HG03108 (cell line): ENCODE measurements at regions not wholly inside any gene's neighbourhood (a gene's known extent, or its start where the extent isn't known, plus 50 kb on each side); places are given as distances from the start of the nearest gene placed in this dataset.
"Not testable (repeated sequence)": the region's sequence is repeated elsewhere in the genome, so short reads cannot be mapped to it uniquely, and the experiment has no call there.

Experiments
- ATAC-seq: cut with Tn5 transposase; IDR thresholded peaks from one replicate; pipeline ENCODE4 v1.9.1; 2021; ENCODE audit warnings: moderate library complexity; ENCODE audit not compliant: unreplicated experiment

GRCh38 chr3:56927855-56928254 lies 126.1 kb upstream of the ARHGEF3 start:
- no peak for ATAC-seq

- no peak for ATAC-seq
Observed at GRCh38 chr3:56926947-56927282, 125.2 kb upstream of the ARHGEF3 start.

GRCh38 chr3:56926243-56926946 lies 124.6 kb upstream of the ARHGEF3 start:
- no peak for ATAC-seq

- ATAC-seq, result not testable (repeated sequence)
Observed at GRCh38 chr3:56924700-56925099, 123.0 kb upstream of the ARHGEF3 start.

GRCh38 chr3:56923526-56924224 lies 121.9 kb upstream of the ARHGEF3 start:
- ATAC-seq, result no peak

GRCh38 chr3:56921573-56922453 lies 120.1 kb upstream of the ARHGEF3 start:
- no peak for ATAC-seq

GRCh38 chr3:56919797-56920195 lies 118.0 kb upstream of the ARHGEF3 start:
- ATAC-seq, result no peak

GRCh38 chr3:56919137-56919796 lies 117.5 kb upstream of the ARHGEF3 start:
- no peak for ATAC-seq

GRCh38 chr3:56918111-56918568 lies 116.4 kb upstream of the ARHGEF3 start:
- no peak for ATAC-seq

- ATAC-seq, result peak; percentile 64
Observed at GRCh38 chr3:56917361-56918110, 115.8 kb upstream of the ARHGEF3 start.

GRCh38 chr3:56916716-56917360 lies 115.1 kb upstream of the ARHGEF3 start:
- no peak for ATAC-seq

- peak; percentile 32 for ATAC-seq
Observed at GRCh38 chr3:56915966-56916586, 114.3 kb upstream of the ARHGEF3 start.

GRCh38 chr3:56914646-56915045 lies 112.9 kb upstream of the ARHGEF3 start:
- no peak for ATAC-seq

- ATAC-seq, result no peak
Observed at GRCh38 chr3:56911363-56911762, 109.6 kb upstream of the ARHGEF3 start.

GRCh38 chr3:56909349-56909748 lies 107.6 kb upstream of the ARHGEF3 start:
- ATAC-seq, result no peak

- ATAC-seq, result no peak
Observed at GRCh38 chr3:56908004-56908403, 106.3 kb upstream of the ARHGEF3 start.

- ATAC-seq, result no peak
Observed at GRCh38 chr3:56904552-56905215, 102.9 kb upstream of the ARHGEF3 start.

GRCh38 chr3:56903231-56903782 lies 101.6 kb upstream of the ARHGEF3 start:
- no peak for ATAC-seq
